Stimulated activated CD4-positive, alpha-beta T cell treated with anti-CD3 and anti-CD28 coated beads, Interleukin-2, amount 100 ng/mL, for 48 hours (primary cell): ENCODE measurements at regions not wholly inside any gene's neighbourhood (a gene's known extent, or its start where the extent isn't known, plus 50 kb on each side); places are given as distances from the start of the nearest gene placed in this dataset.

ENCODE experiments used
- DNase-seq, 2 donors: peaks; one replicate each; pipeline ENCODE4 v3.0.0-alpha.2; 2020

DNA sequence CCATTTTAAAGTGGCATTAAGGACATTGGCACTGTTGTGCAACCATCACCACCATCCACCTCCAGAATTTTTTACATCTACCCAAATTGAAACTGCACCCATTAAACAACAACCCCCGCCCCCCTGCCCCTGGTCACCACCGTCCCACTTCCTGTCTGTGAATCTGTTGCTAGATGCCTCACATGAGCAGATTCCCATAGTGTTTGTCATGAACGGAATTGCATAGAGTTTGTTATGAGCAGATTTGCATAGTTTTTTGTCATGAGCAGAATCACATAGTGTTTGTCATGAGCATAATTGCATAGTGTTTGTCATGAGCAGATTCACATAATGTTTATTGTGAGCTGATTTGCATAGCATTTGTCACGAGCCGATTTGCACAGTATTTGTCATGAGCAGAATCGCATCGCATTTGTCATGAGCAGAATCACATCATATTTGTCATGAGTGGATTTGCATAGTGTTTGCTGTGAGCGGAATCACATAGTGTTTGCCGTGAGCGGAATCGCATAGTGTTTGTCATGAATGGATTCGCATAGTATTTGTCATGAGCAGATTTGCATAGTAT is 54.0 kb upstream of the GTF3A start:
- DNase-seq = no peak

DNA sequence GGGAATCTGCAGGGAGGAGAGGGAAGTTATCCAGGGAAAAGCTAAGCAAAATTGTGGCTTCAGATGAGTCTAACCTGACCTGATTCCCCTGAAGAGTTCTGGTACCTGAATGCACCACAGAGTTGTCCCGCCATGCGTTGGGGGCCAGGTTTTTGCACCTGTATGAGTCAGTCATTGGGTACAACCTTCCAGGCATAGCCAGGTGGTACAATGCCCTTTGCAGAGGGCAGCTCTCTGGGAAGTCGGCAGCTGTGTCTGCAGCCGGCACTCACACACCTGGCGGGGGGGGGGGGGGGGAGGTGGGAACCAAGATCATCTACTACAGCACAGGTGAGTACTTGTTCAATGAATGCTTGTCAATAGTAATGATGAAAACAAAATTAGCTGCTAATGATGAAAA is 52.5 kb upstream of the GTF3A start:
- DNase-seq = no peak

GRCh38 chr13:27372896-27373295 is 51.5 kb upstream of the GTF3A start:
- DNase-seq = no peak

DNA sequence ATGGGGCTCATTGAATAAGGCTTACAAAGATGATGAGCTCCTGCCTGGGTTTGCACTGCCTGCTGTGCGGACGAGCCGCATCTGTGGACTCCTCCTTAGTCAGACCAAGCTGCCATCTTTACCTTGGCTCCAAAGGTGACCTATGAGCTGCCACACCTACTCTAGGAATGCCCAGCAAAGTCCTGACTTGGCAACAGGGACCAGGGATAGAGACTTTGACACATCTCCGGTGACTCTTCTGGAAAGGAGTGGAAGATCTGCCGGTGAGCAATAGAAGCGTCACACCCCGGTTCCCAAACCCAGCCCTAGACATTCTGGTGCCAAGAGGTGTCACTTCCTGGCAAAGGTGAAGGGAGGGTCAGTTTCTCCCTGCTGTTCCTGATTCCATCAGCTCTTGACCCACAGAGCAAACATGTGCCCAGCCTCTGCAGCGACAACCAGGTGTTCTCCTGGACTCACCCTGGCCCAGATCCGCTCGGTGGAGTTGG is 50.2 kb upstream of the GTF3A start:
- DNase-seq = no peak
